Neuronal stem cell (in vitro differentiated cells): ENCODE measurements at regions not wholly inside any gene's neighbourhood (a gene's known extent, or its start where the extent isn't known, plus 50 kb on each side); places are given as distances from the start of the nearest gene placed in this dataset.

Source experiments
- DNase-seq: peaks from one replicate; pipeline ENCODE4 v3.0.0-alpha.2; 2013; ENCODE audit warnings: low spot score
- H2AFZ ChIP-seq: one replicate; pipeline ENCODE4 v1.6.1; 2013; ENCODE audit warnings: mild to moderate bottlenecking, low read length, inconsistent platforms
- H2AK5ac ChIP-seq: 2 replicates; pipeline ENCODE4 v1.6.1; 2013; ENCODE audit warnings: low read depth, mild to moderate bottlenecking, inconsistent platforms, low read length, moderate library complexity, mixed read lengths
- H2BK120ac ChIP-seq: 2 replicates; pipeline ENCODE4 v1.6.1; 2013; ENCODE audit warnings: low read depth, mild to moderate bottlenecking, inconsistent platforms, low read length, moderate library complexity, mixed read lengths
- H2BK12ac ChIP-seq: one replicate; pipeline ENCODE4 v1.6.1; 2013; ENCODE audit warnings: low read length, inconsistent platforms
- H2BK15ac ChIP-seq: 2 replicates; pipeline ENCODE4 v1.6.1; 2013; ENCODE audit warnings: mild to moderate bottlenecking, low read length, inconsistent platforms, mixed read lengths
- H2BK5ac ChIP-seq: one replicate; pipeline ENCODE4 v1.6.1; 2013; ENCODE audit warnings: inconsistent platforms, mild to moderate bottlenecking, low read length, moderate library complexity
- H3K14ac ChIP-seq: one replicate; pipeline ENCODE4 v1.6.1; 2013; ENCODE audit warnings: low read length, inconsistent platforms
- H3K18ac ChIP-seq: 2 replicates; pipeline ENCODE4 v1.6.1; 2013; ENCODE audit warnings: low read length, inconsistent platforms
- H3K23ac ChIP-seq: 2 replicates; pipeline ENCODE4 v1.6.1; 2013; ENCODE audit warnings: low read depth, mild to moderate bottlenecking, mixed read lengths, low read length, inconsistent platforms; ENCODE audit not compliant: poor library complexity
- H3K27ac ChIP-seq: replicated peaks from 3 replicates; pipeline ENCODE4 v1.5.1; 2013; ENCODE audit warnings: low read length, inconsistent platforms
- H3K27me3 ChIP-seq, 3 experiments: 2 replicates each; pipeline ENCODE4 v1.6.1; 2013; ENCODE audit warnings: low read length in 3 of 3, mild to moderate bottlenecking in 2 of 3, inconsistent platforms in 1 of 3, low read depth in 1 of 3, mixed read lengths in 1 of 3, moderate library complexity in 1 of 3; ENCODE audit not compliant: control insufficient read depth in 3 of 3, insufficient read depth in 3 of 3
- H3K36me3 ChIP-seq, 2 donors: replicated peaks in 1 of 2; 2 replicates each; pipeline ENCODE4 v1.6.1; 2013; ENCODE audit warnings: low read length in 2 of 2; ENCODE audit not compliant: control insufficient read depth in 2 of 2, insufficient read depth in 2 of 2
- H3K4ac ChIP-seq: 2 replicates; pipeline ENCODE4 v1.6.1; 2013; ENCODE audit warnings: inconsistent platforms, mild to moderate bottlenecking, low read length, moderate library complexity
- H3K4me1 ChIP-seq, 2 donors: 1 replicate in 1 of 2; 2 replicates in 1 of 2; pipeline ENCODE4 v1.6.1; 2013; ENCODE audit warnings: low read length in 2 of 2, low read depth in 1 of 2; ENCODE audit not compliant: control insufficient read depth in 2 of 2, insufficient read depth in 1 of 2
- H3K4me2 ChIP-seq: one replicate; pipeline ENCODE4 v1.6.1; 2013; ENCODE audit warnings: mild to moderate bottlenecking, low read length, inconsistent platforms; ENCODE audit not compliant: insufficient read depth, poor library complexity, severe bottlenecking
- H3K4me3 ChIP-seq, 2 donors: 2 replicates each; pipeline ENCODE4 v1.5.1; 2013; ENCODE audit warnings: low read length in 2 of 2, mild to moderate bottlenecking in 2 of 2, inconsistent platforms in 1 of 2, moderate library complexity in 1 of 2
- H3K79me1 ChIP-seq: one replicate; pipeline ENCODE4 v1.6.1; 2013; ENCODE audit warnings: low read depth, mild to moderate bottlenecking, inconsistent platforms, low read length, moderate library complexity
- H3K9ac ChIP-seq: one replicate; pipeline ENCODE4 v1.6.1; 2013; ENCODE audit warnings: mild to moderate bottlenecking, low read depth, low read length, inconsistent platforms; ENCODE audit not compliant: poor library complexity
- H3K9me3 ChIP-seq, 2 donors: replicated peaks in 1 of 2; 2 replicates each; pipeline versions ENCODE3 to v1.6.1; 2013; ENCODE audit warnings: low read length in 2 of 2, mild to moderate bottlenecking in 2 of 2, inconsistent platforms in 1 of 2, low read depth in 1 of 2, mixed read lengths in 1 of 2, moderate library complexity in 1 of 2; ENCODE audit not compliant: control insufficient read depth in 2 of 2, insufficient read depth in 1 of 2
- H4K8ac ChIP-seq: one replicate; pipeline ENCODE4 v1.6.1; 2013; ENCODE audit warnings: low read depth, mild to moderate bottlenecking, inconsistent platforms, low read length, moderate library complexity
- H4K91ac ChIP-seq: one replicate; pipeline ENCODE4 v1.6.1; 2013; ENCODE audit warnings: low read length, low read depth, mild to moderate bottlenecking, inconsistent platforms; ENCODE audit not compliant: poor library complexity
- WGBS, 2 donors: extraction: QIAGEN DNeasy Blood & Tissue Kit; methylation state at CpG; one replicate each; pipeline ENCODE4 v1.1.7; 2013; ENCODE audit warnings: missing lambda C conversion rate in 2 of 2, mixed read lengths in 1 of 2; ENCODE audit not compliant: insufficient read length in 2 of 2, insufficient replicate concordance in 1 of 2; ENCODE audit errors: extremely low coverage in 2 of 2; 5-methylcytosine and 5-hydroxymethylcytosine counted together

DNA sequence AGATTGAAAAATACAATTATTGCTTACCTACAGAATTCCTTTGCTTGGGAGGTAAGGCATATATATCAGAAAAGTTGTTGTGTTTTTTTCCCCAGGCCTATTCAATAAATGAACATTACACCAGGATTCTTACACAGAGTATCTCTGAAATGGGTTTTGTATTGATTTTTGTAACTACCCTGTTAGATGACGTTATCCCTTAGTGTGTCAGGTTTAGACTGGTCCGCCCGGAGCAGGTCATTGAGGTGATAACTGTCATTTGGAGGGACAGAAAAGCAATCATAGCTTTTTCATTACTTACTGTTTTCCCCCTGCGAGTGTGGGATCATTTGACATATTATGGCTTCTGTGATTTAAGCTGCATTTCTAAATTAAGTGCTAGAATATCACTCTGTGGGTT is 715.2 kb upstream of the ADAMTS16 start:
- Histone ChIP-seq H2AK5ac (no peak overlapping the region), H2AFZ (no peak overlapping the region), H2BK12ac (no peak overlapping the region), H3K36me3 (no peaks in the 10 kb centered on the region), H2BK15ac (no peak overlapping the region), H3K27me3 (no peaks in the 10 kb centered on the region), H3K27ac (no peak overlapping the region), H2BK5ac (no peak overlapping the region), H3K4me1 (no peaks in the 10 kb centered on the region), H3K79me1 (no peaks in the 10 kb centered on the region), H3K23ac (no peak overlapping the region), H3K18ac (no peak overlapping the region), H2BK120ac (no peak overlapping the region), H3K4ac (no peak overlapping the region), H3K4me3 (no peak overlapping the region), H3K14ac (no peak overlapping the region), H3K4me2 (no peak overlapping the region), H3K9ac (no peak overlapping the region), H3K9me3 (peaks cover 0 to 2% of the 10 kb centered on the region in 2 donors), H4K91ac (no peak overlapping the region), H4K8ac (no peak overlapping the region)
- DNase-seq: no peak
- no CpG with 5 or more reads among the region's 4 CpGs for WGBS, 2 donors

GRCh38 chr5:4440536-4440935 is 699.6 kb upstream of the ADAMTS16 start:
- Histone ChIP-seq H3K9me3 (no peaks in the 10 kb centered on the region), H3K4me3 (no peak overlapping the region), H2BK5ac (no peak overlapping the region), H3K27me3 (peaks cover 0 to 3% (median 0%) of the 10 kb centered on the region in 3 experiments), H3K4me2 (no peak overlapping the region), H2AK5ac (no peak overlapping the region), H2AFZ (no peak overlapping the region), H2BK12ac (no peak overlapping the region), H4K91ac (no peak overlapping the region), H3K27ac (no peak overlapping the region), H3K4me1 (no peaks in the 10 kb centered on the region), H3K18ac (no peak overlapping the region), H3K79me1 (no peaks in the 10 kb centered on the region), H2BK15ac (no peak overlapping the region), H3K9ac (no peak overlapping the region), H3K14ac (no peak overlapping the region), H4K8ac (no peak overlapping the region), H3K36me3 (no peaks in the 10 kb centered on the region), H3K23ac (no peak overlapping the region), H3K4ac (no peak overlapping the region), H2BK120ac (no peak overlapping the region)
- no CpG with 5 or more reads among the region's 2 CpGs for WGBS, 2 donors
- DNase-seq: no peak

DNA sequence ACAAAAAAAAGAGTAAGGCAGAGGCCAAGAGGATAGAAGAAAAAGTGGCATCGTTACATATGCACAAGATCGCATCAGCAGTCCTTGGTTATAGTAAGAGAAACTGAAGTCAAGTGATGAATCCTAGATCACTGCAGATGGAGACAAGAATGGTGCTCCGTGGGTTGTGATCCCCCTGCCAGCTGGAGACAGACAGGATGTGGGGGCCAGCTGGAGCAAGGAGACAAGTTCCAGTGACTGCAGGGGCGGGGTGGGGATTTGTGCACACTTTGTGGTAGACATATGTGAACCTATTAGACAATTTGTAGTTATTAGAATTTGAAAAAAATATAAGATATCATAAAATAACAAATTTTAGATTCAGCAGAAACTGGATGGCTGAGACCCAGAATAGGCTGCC is 697.9 kb upstream of the ADAMTS16 start:
- no peak overlapping the region for H2BK15ac ChIP-seq
- no peak overlapping the region for H3K4ac ChIP-seq
- H4K91ac ChIP-seq: no peak overlapping the region
- no peaks in the 10 kb centered on the region for H3K4me1 ChIP-seq
- H3K18ac ChIP-seq: no peak overlapping the region
- no peak for DNase-seq
- no peaks in the 10 kb centered on the region for H3K36me3 ChIP-seq
- H3K9me3 ChIP-seq: peaks cover 0 to 3% of the 10 kb centered on the region in 2 donors
- no peak overlapping the region for H2BK12ac ChIP-seq
- H2AFZ ChIP-seq: no peak overlapping the region
- no peak overlapping the region for H2BK5ac ChIP-seq
- no peak overlapping the region for H3K9ac ChIP-seq
- no peak overlapping the region for H3K23ac ChIP-seq
- H3K14ac ChIP-seq: no peak overlapping the region
- no CpG with 5 or more reads among the region's 4 CpGs for WGBS, 2 donors
- H3K79me1 ChIP-seq: no peaks in the 10 kb centered on the region
- H4K8ac ChIP-seq: no peak overlapping the region
- no peak overlapping the region for H3K4me3 ChIP-seq
- no peak overlapping the region for H2AK5ac ChIP-seq
- H3K27ac ChIP-seq: no peak overlapping the region
- peaks cover 0 to 3% (median 0%) of the 10 kb centered on the region in 3 experiments for H3K27me3 ChIP-seq
- H3K4me2 ChIP-seq: no peak overlapping the region
- no peak overlapping the region for H2BK120ac ChIP-seq

DNA sequence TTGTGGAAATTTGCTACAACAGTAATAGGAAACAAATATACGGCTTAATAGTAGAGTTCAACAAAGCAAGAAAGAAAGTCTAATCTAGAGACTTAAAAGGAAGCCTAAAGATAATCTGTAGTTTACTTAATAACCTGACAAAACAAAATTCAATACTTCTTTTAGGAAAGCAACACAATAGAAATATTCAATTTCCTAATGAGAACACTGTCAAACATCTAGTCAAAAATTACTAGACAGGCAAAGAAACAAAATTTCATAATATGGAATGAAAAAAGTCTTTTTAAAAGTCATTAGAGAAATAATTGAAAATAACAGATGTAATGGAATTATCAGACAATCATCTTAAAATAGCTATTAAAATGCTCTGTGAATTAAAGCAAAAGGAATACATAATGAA is 692.5 kb upstream of the ADAMTS16 start:
- no peak overlapping the region for H3K23ac ChIP-seq
- WGBS, 2 donors: no CpG with 5 or more reads among the region's 1 CpG
- no peak overlapping the region for H3K9ac ChIP-seq
- H4K91ac ChIP-seq: no peak overlapping the region
- DNase-seq: no peak
- H3K4me1 ChIP-seq: no peaks in the 10 kb centered on the region
- H3K27ac ChIP-seq: no peak overlapping the region
- H4K8ac ChIP-seq: no peak overlapping the region
- no peak overlapping the region for H3K4me3 ChIP-seq
- H2AFZ ChIP-seq: no peak overlapping the region
- no peak overlapping the region for H3K4me2 ChIP-seq
- no peak overlapping the region for H2BK120ac ChIP-seq
- H3K27me3 ChIP-seq: peaks cover 0 to 3% (median 0%) of the 10 kb centered on the region in 3 experiments
- no peak overlapping the region for H3K14ac ChIP-seq
- no peak overlapping the region for H2BK5ac ChIP-seq
- no peak overlapping the region for H3K4ac ChIP-seq
- H2BK15ac ChIP-seq: no peak overlapping the region
- H3K18ac ChIP-seq: no peak overlapping the region
- peaks cover 0 to 3% of the 10 kb centered on the region in 2 donors for H3K9me3 ChIP-seq
- H2BK12ac ChIP-seq: no peak overlapping the region
- H2AK5ac ChIP-seq: no peak overlapping the region
- no peaks in the 10 kb centered on the region for H3K36me3 ChIP-seq
- no peaks in the 10 kb centered on the region for H3K79me1 ChIP-seq
